ENCODE measurements at regions not wholly inside any gene's neighbourhood (a gene's known extent, or its start where the extent isn't known, plus 50 kb on each side); places are given as distances from the start of the nearest gene placed in this dataset.
"Not testable (repeated sequence)": the region's sequence is repeated elsewhere in the genome, so short reads cannot be mapped to it uniquely, and the experiment has no call there.

- no peak for TF ChIP-seq POLR2A (IDR thresholded peaks at IDR 0.05)
- TF ChIP-seq, protein P1, sequence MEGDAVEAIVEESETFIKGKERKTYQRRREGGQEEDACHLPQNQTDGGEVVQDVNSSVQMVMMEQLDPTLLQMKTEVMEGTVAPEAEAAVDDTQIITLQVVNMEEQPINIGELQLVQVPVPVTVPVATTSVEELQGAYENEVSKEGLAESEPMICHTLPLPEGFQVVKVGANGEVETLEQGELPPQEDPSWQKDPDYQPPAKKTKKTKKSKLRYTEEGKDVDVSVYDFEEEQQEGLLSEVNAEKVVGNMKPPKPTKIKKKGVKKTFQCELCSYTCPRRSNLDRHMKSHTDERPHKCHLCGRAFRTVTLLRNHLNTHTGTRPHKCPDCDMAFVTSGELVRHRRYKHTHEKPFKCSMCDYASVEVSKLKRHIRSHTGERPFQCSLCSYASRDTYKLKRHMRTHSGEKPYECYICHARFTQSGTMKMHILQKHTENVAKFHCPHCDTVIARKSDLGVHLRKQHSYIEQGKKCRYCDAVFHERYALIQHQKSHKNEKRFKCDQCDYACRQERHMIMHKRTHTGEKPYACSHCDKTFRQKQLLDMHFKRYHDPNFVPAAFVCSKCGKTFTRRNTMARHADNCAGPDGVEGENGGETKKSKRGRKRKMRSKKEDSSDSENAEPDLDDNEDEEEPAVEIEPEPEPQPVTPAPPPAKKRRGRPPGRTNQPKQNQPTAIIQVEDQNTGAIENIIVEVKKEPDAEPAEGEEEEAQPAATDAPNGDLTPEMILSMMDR (IDR thresholded peaks at IDR 0.05 in 4 of 5, conservative IDR thresholded peaks at IDR 0.05 in 1 of 5), result no peak
- intact Hi-C loops (cut with DNase I; ENCODE audit: low total_unique reads) (no loop called here), in situ Hi-C loops (cut with MboI; ENCODE audit: low sequenced_read_pairs in 4 of 4) (no loop called here)
- H3K4me1 ChIP-seq, result no peaks in the 10 kb centered on the region
- H3K4me3 ChIP-seq, result no peak overlapping the region
- no peaks in the 10 kb centered on the region for H3K9me3 ChIP-seq
- H3K27me3 ChIP-seq, result no peaks in the 10 kb centered on the region
- no peak overlapping the region for H3K27ac ChIP-seq
- ATAC-seq (no peak), DNase-seq (no peak)
- no peaks in the 10 kb centered on the region for H3K36me3 ChIP-seq
These were observed 801.1 kb upstream of the SLC35B3 start for GRCh38 chr6:9236443-9236842.

GRCh38 chr6:9233686-9234085, 798.3 kb upstream of the SLC35B3 start:
- Histone ChIP-seq H3K27me3 (no peaks in the 10 kb centered on the region), H3K36me3 (no peaks in the 10 kb centered on the region), H3K9me3 (no peaks in the 10 kb centered on the region), H3K27ac (no peak overlapping the region), H3K4me3 (no peak overlapping the region), H3K4me1 (no peaks in the 10 kb centered on the region)
- no peak for TF ChIP-seq POLR2A (IDR thresholded peaks at IDR 0.05)
- TF ChIP-seq, protein P1 (IDR thresholded peaks at IDR 0.05 in 4 of 5, conservative IDR thresholded peaks at IDR 0.05 in 1 of 5), result no peak
- in situ Hi-C loops (cut with MboI; ENCODE audit: low sequenced_read_pairs in 4 of 4), result no loop called here
- DNase-seq (no peak), ATAC-seq (no peak)
- intact Hi-C loops (cut with DNase I; ENCODE audit: low total_unique reads), result no loop called here

- H3K9me3 ChIP-seq, result no peaks in the 10 kb centered on the region
- ATAC-seq (no peak), DNase-seq (no peak)
- H3K4me3 ChIP-seq, result no peak overlapping the region
- in situ Hi-C loops (cut with MboI; ENCODE audit: low sequenced_read_pairs in 4 of 4) (no loop called here), intact Hi-C loops (cut with DNase I; ENCODE audit: low total_unique reads) (no loop called here)
- no peaks in the 10 kb centered on the region for H3K36me3 ChIP-seq
- H3K27me3 ChIP-seq, result no peaks in the 10 kb centered on the region
- no peak for TF ChIP-seq POLR2A (IDR thresholded peaks at IDR 0.05)
- TF ChIP-seq, protein P1 (IDR thresholded peaks at IDR 0.05 in 4 of 5, conservative IDR thresholded peaks at IDR 0.05 in 1 of 5), result no peak
- no peaks in the 10 kb centered on the region for H3K4me1 ChIP-seq
- no peak overlapping the region for H3K27ac ChIP-seq
These were observed 797.9 kb upstream of the SLC35B3 start for GRCh38 chr6:9233226-9233625.

- no peaks in the 10 kb centered on the region for H3K27me3 ChIP-seq
- in situ Hi-C loops (cut with MboI; ENCODE audit: low sequenced_read_pairs in 4 of 4), result no loop called here
These were observed 790.1 kb upstream of the SLC35B3 start for GRCh38 chr6:9225441-9225871.

DNA sequence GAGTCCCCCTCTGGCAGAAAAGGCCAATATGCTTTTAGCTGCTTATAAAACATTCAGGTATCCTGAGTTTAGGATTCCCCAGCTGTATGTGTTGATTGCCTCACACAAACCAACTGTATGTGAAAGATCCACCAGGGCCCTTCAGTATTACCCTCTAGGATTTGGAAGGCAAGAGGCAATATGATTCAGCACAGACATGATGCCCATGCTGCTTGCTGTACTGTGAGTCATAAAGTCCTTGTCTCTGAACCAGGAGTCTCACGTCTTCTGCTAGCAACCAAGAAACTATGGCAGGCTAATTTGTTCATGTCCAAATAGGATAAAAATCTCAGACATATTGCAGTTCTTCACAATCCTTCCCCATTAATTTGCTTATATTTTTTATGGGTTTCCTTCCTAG, 789.2 kb upstream of the SLC35B3 start:
- intact Hi-C loops (cut with DNase I; ENCODE audit: low total_unique reads) (no loop called here), in situ Hi-C loops (cut with MboI; ENCODE audit: low sequenced_read_pairs in 4 of 4) (no loop called here)
- Histone ChIP-seq H3K36me3 (no peaks in the 10 kb centered on the region), H3K27me3 (no peaks in the 10 kb centered on the region), H3K27ac (no peak overlapping the region), H3K4me1 (no peaks in the 10 kb centered on the region), H3K9me3 (no peaks in the 10 kb centered on the region), H3K4me3 (no peak overlapping the region)
- DNase-seq, result no peak
- ATAC-seq, result no peak
- TF ChIP-seq, protein P1 (IDR thresholded peaks at IDR 0.05 in 4 of 5, conservative IDR thresholded peaks at IDR 0.05 in 1 of 5), result no peak
- no peak for TF ChIP-seq POLR2A (IDR thresholded peaks at IDR 0.05)

More at GRCh38 chr6:9225441-9225871, 790.1 kb upstream of the SLC35B3 start:
- ATAC-seq (no peak), DNase-seq (no peak)
- no peak for TF ChIP-seq POLR2A (IDR thresholded peaks at IDR 0.05)
- no peaks in the 10 kb centered on the region for H3K9me3 ChIP-seq
- H3K27ac ChIP-seq, result no peak overlapping the region
- no peaks in the 10 kb centered on the region for H3K4me1 ChIP-seq
- no peak overlapping the region for H3K4me3 ChIP-seq
- no peaks in the 10 kb centered on the region for H3K36me3 ChIP-seq
- intact Hi-C loops (cut with DNase I; ENCODE audit: low total_unique reads), result no loop called here

DNA sequence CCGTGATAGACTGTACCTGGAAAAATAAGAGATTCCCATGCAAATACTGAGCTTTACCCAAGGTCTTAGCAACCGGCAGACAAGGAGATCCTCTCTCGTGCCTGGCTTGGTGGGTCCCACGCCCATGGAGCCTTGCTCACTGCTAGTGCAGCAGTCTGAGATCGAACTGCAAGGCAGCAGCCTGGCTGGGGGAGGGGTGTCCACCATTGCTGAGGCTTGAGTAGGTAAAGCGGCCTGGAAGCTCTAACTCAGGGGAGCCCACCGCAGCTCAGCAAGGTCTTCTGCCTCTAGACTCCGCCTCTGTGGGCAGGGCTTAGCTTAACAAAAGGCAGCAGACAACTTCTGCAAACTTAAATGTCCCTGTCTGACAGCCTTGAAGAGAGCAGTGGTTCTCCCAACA, 778.4 kb upstream of the SLC35B3 start:
- H3K4me1 ChIP-seq; H3K27me3 ChIP-seq; in situ Hi-C loops (cut with MboI; ENCODE audit: low sequenced_read_pairs in 4 of 4); H3K9me3 ChIP-seq; H3K4me3 ChIP-seq; H3K36me3 ChIP-seq; DNase-seq; ATAC-seq; intact Hi-C loops (cut with DNase I; ENCODE audit: low total_unique reads); H3K27ac ChIP-seq: not testable (repeated sequence)

Measured in gastrocnemius medialis (tissue), 4 donors.